Neutrophil (primary cell): ENCODE measurements at regions not wholly inside any gene's neighbourhood (a gene's known extent, or its start where the extent isn't known, plus 50 kb on each side); places are given as distances from the start of the nearest gene placed in this dataset.
"Not testable (repeated sequence)": the region's sequence is repeated elsewhere in the genome, so short reads cannot be mapped to it uniquely, and the experiment has no call there.

Experiments used
- H3K27ac ChIP-seq: fragments of 200-600 bp; sonication (generic); 2 replicates; pipeline ENCODE4 v1.5.1; 2016; ENCODE audit warnings: mild to moderate bottlenecking, moderate library complexity
- H3K27me3 ChIP-seq: fragments of 200-600 bp; sonication (generic); 2 replicates; pipeline ENCODE4 v1.6.0; 2016; ENCODE audit warnings: mild to moderate bottlenecking
- H3K36me3 ChIP-seq: fragments of 200-600 bp; sonication (generic); 2 replicates; pipeline ENCODE4 v1.5.1; 2017
- H3K4me1 ChIP-seq, 2 experiments: fragments of 200-600 bp in 1 of 2; sonication (generic) in 1 of 2; 1 replicate in 1 of 2; 2 replicates in 1 of 2; pipeline versions ENCODE4 v1.5.1 to v1.6.1; 2013 to 2016; ENCODE audit warnings: low read depth in 1 of 2, low read length in 1 of 2, mild to moderate bottlenecking in 1 of 2, moderate library complexity in 1 of 2; ENCODE audit not compliant: control insufficient read depth in 1 of 2, insufficient read depth in 1 of 2
- H3K4me3 ChIP-seq, 2 experiments: fragments of 200-600 bp in 1 of 2; sonication (generic) in 1 of 2; 1 replicate in 1 of 2; 2 replicates in 1 of 2; pipeline ENCODE4 v1.5.1; 2013 to 2016; ENCODE audit warnings: low read depth in 1 of 2, low read length in 1 of 2, mild to moderate bottlenecking in 1 of 2, moderate library complexity in 1 of 2
- H3K9me3 ChIP-seq: fragments of 200-600 bp; sonication (generic); 2 replicates; pipeline ENCODE4 v1.5.1; 2016
- CTCF ChIP-seq: fragments of 200-600 bp; sonication (generic); IDR thresholded peaks from 2 replicates; pipeline ENCODE4 v1.5.1; 2016; ENCODE audit warnings: antibody characterized with exemption

- TF ChIP-seq CTCF, result no peak
- no peak overlapping the region for H3K27ac ChIP-seq
- no peaks in the 10 kb centered on the region for H3K36me3 ChIP-seq
- no peak overlapping the region for H3K4me3 ChIP-seq
- peaks cover 16% of the 10 kb centered on the region for H3K27me3 ChIP-seq
- H3K9me3 ChIP-seq, result no peaks in the 10 kb centered on the region
- no peaks in the 10 kb centered on the region for H3K4me1 ChIP-seq
Observed at GRCh38 chr15:91445695-91446228, 345.7 kb downstream of the SV2B start.

GRCh38 chr15:91447991-91448644 lies 348.1 kb downstream of the SV2B start:
- Histone ChIP-seq H3K9me3 (no peaks in the 10 kb centered on the region), H3K27ac (no peak overlapping the region)
- TF ChIP-seq CTCF, result no peak

GRCh38 chr15:91453376-91453775 lies 353.3 kb downstream of the SV2B start:
- H3K4me3 ChIP-seq, H3K27ac ChIP-seq: not testable (repeated sequence)

More at GRCh38 chr15:91447991-91448644, 348.1 kb downstream of the SV2B start:
- Histone ChIP-seq H3K36me3 (no peaks in the 10 kb centered on the region), H3K27me3 (peaks cover 16% of the 10 kb centered on the region), H3K4me3 (no peak overlapping the region), H3K4me1 (no peaks in the 10 kb centered on the region)

GRCh38 chr15:91456251-91456718 lies 356.2 kb downstream of the SV2B start:
- no peak overlapping the region for H3K4me3 ChIP-seq
- H3K9me3 ChIP-seq, result peaks cover 2% of the 10 kb centered on the region
- H3K36me3 ChIP-seq, result no peaks in the 10 kb centered on the region
- H3K27me3 ChIP-seq, result no peaks in the 10 kb centered on the region
- TF ChIP-seq CTCF, result no peak
- no peaks in the 10 kb centered on the region for H3K4me1 ChIP-seq
- H3K27ac ChIP-seq, result no peak overlapping the region

More at GRCh38 chr15:91453376-91453775, 353.3 kb downstream of the SV2B start:
- not testable (repeated sequence) for H3K4me1 ChIP-seq, H3K36me3 ChIP-seq, H3K27me3 ChIP-seq, H3K9me3 ChIP-seq

- Histone ChIP-seq H3K9me3 (peaks cover 2% of the 10 kb centered on the region), H3K4me3 (no peak overlapping the region), H3K27ac (no peak overlapping the region), H3K36me3 (no peaks in the 10 kb centered on the region), H3K4me1 (no peaks in the 10 kb centered on the region), H3K27me3 (no peaks in the 10 kb centered on the region)
- no peak for TF ChIP-seq CTCF
Observed at GRCh38 chr15:91456921-91457320, 356.9 kb downstream of the SV2B start.

GRCh38 chr15:91461377-91461776 lies 361.3 kb downstream of the SV2B start:
- no peak overlapping the region for H3K27ac ChIP-seq
- no peaks in the 10 kb centered on the region for H3K36me3 ChIP-seq
- TF ChIP-seq CTCF, result no peak
- no peaks in the 10 kb centered on the region for H3K9me3 ChIP-seq
- no peaks in the 10 kb centered on the region for H3K4me1 ChIP-seq
- H3K27me3 ChIP-seq, result no peaks in the 10 kb centered on the region
- H3K4me3 ChIP-seq, result no peak overlapping the region
